ENCODE measurements at regions not wholly inside any gene's neighbourhood (a gene's known extent, or its start where the extent isn't known, plus 50 kb on each side); places are given as distances from the start of the nearest gene placed in this dataset.
"Not testable (repeated sequence)": the region's sequence is repeated elsewhere in the genome, so short reads cannot be mapped to it uniquely, and the experiment has no call there.

DNA sequence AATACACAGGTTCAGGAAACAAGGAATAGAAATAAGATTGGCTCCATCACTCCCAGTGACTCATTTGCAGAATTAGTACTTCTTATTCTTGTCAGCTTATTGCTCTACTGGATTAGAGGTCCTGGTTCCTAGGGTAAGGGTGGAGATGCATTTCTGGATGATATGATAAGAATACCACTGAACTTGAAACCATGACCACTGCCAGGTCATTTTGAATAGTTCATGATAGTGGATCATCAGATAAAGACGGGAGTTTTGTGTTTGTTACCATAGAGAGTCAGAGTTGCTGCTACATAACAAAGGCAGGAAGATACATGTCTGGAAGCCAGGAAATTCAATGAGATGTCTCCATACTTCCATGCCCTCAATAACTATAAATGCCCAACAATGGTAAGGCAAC is 109.2 kb upstream of the FAT1 start:
- FAIRE-seq, result no peak
- Histone ChIP-seq H3K27ac (ENCODE audit: low read depth in 2 of 2, low read length in 2 of 2) (no peak overlapping the region), H3K4me1 (ENCODE audit: control insufficient read depth in 2 of 3, insufficient read depth in 2 of 3, low read depth in 1 of 3, low read length in 3 of 3) (no peaks in the 10 kb centered on the region), H3K36me3 (ENCODE audit: control insufficient read depth in 2 of 3, insufficient read depth in 3 of 3, low read length in 3 of 3) (no peaks in the 10 kb centered on the region), H3K9ac (ENCODE audit: low read length in 3 of 3) (no peak overlapping the region), H3K4me3 (ENCODE audit: low read length in 3 of 3) (no peak overlapping the region), H3K27me3 (ENCODE audit: control insufficient read depth, insufficient read depth, low read length) (no peaks in the 10 kb centered on the region), H3K9me3 (ENCODE audit: control insufficient read depth in 2 of 3, insufficient read depth in 1 of 3, low read length in 3 of 3) (no peaks in the 10 kb centered on the region)
- intact Hi-C loops (cut with DNase I), result no loop called here
- DNase-seq, result no peak
- TF ChIP-seq, protein P1, sequence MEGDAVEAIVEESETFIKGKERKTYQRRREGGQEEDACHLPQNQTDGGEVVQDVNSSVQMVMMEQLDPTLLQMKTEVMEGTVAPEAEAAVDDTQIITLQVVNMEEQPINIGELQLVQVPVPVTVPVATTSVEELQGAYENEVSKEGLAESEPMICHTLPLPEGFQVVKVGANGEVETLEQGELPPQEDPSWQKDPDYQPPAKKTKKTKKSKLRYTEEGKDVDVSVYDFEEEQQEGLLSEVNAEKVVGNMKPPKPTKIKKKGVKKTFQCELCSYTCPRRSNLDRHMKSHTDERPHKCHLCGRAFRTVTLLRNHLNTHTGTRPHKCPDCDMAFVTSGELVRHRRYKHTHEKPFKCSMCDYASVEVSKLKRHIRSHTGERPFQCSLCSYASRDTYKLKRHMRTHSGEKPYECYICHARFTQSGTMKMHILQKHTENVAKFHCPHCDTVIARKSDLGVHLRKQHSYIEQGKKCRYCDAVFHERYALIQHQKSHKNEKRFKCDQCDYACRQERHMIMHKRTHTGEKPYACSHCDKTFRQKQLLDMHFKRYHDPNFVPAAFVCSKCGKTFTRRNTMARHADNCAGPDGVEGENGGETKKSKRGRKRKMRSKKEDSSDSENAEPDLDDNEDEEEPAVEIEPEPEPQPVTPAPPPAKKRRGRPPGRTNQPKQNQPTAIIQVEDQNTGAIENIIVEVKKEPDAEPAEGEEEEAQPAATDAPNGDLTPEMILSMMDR (IDR thresholded peaks at IDR 0.05; ENCODE audit: borderline replicate concordance, extremely low read depth, insufficient read depth), result no peak

DNA sequence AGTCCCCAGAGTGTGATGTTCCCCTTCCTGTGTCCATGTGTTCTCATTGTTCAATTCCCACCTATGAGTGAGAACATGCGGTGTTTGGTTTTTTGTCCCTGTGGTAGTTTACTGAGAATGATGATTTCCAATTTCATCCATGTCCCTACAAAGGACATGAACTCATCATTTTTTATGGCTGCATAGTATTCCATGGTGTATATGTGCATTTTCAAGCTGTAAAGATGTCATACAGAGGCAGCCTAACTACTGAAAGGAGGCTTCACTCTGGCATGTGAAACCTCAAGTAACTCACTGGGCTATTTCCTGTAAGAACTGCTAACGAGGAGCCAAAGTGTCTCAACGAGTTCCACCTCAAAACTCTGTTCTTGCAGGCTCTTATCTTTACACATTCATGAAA is 113.8 kb upstream of the FAT1 start:
- FAIRE-seq; H3K4me1 ChIP-seq (ENCODE audit: control insufficient read depth in 2 of 3, insufficient read depth in 2 of 3, low read depth in 1 of 3, low read length in 3 of 3); H3K9ac ChIP-seq (ENCODE audit: low read length in 3 of 3); intact Hi-C loops (cut with DNase I); H3K36me3 ChIP-seq (ENCODE audit: control insufficient read depth in 2 of 3, insufficient read depth in 3 of 3, low read length in 3 of 3); H3K4me3 ChIP-seq (ENCODE audit: low read length in 3 of 3); H3K9me3 ChIP-seq (ENCODE audit: control insufficient read depth in 2 of 3, insufficient read depth in 1 of 3, low read length in 3 of 3); DNase-seq; H3K27ac ChIP-seq (ENCODE audit: low read depth in 2 of 2, low read length in 2 of 2); H3K27me3 ChIP-seq (ENCODE audit: control insufficient read depth, insufficient read depth, low read length): not testable (repeated sequence)

DNA sequence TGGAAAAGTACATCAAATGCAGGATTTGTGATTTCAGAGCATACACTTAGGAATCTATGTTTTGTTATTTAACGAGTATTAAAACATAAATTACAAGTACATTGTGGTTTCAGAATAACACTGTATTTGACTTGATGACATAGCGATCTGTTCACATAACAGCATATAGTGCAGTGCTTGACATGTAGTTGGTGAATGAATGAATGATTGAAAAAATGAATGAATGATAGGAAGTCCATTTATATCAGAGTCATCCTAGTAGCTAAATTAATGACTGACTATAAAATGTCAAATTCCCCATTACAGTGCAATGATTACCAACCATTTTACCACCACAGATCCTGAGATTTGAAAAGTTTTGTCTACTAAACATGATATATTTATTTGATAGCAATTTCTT is 114.6 kb upstream of the FAT1 start:
- no peaks in the 10 kb centered on the region for H3K4me1 ChIP-seq (ENCODE audit: control insufficient read depth in 2 of 3, insufficient read depth in 2 of 3, low read depth in 1 of 3, low read length in 3 of 3)
- no peaks in the 10 kb centered on the region for H3K9me3 ChIP-seq (ENCODE audit: control insufficient read depth in 2 of 3, insufficient read depth in 1 of 3, low read length in 3 of 3)
- TF ChIP-seq, protein P1 (IDR thresholded peaks at IDR 0.05; ENCODE audit: borderline replicate concordance, extremely low read depth, insufficient read depth), result no peak
- H3K27ac ChIP-seq (ENCODE audit: low read depth in 2 of 2, low read length in 2 of 2), result no peak overlapping the region
- H3K9ac ChIP-seq (ENCODE audit: low read length in 3 of 3), result no peak overlapping the region
- DNase-seq, result no peak
- H3K27me3 ChIP-seq (ENCODE audit: control insufficient read depth, insufficient read depth, low read length), result no peaks in the 10 kb centered on the region
- H3K36me3 ChIP-seq (ENCODE audit: control insufficient read depth in 2 of 3, insufficient read depth in 3 of 3, low read length in 3 of 3), result no peaks in the 10 kb centered on the region
- no peak overlapping the region for H3K4me3 ChIP-seq (ENCODE audit: low read length in 3 of 3)
- intact Hi-C loops (cut with DNase I), result no loop called here
- FAIRE-seq, result no peak

DNA sequence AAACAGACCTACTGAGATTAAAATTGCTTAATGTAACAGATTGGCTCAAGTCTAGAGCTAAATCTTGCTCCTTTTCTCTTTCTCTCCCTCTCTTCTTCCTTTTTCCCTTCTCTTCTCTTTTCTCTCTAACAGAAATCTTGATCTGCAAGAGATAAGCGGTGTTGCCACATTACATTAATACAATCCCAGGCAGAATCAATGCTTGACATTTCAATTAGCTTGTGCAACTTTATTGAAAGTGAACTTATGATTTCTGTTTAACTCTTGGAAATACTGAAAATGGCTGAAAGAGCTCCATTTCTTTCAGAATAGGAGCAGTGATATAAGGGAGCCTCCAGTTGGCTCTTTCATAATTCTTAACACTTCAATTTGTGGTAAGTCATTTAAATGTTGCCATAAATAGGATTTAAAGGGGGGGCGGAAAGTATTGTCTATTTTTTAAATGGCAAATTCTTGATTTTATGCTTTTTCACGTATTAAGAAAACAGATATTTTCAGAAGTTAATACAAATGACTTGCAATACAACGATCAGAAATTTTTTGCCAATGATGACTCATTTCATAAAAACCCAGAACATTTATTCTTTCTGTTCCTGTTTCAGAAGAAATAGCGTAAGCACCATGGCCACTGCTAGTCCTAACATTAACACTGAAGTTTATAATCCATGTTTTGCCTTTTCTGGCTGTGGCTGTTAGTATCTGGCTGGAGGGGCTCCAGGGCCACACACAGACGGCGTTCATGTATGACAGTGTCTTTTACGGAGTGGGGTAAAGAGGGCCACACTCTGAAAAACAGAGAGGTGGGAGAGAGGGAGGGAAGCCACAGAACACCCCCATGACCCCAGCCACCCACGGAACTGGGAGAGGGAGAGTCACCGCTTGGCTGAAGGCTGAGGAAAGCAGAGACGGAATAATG is 115.7 kb upstream of the FAT1 start:
- H3K4me3 ChIP-seq (ENCODE audit: low read length in 3 of 3), result no peak overlapping the region

More for the DNA sequence above, 115.7 kb upstream of the FAT1 start:
- H3K4me1 ChIP-seq (ENCODE audit: control insufficient read depth in 2 of 3, insufficient read depth in 2 of 3, low read depth in 1 of 3, low read length in 3 of 3), result peaks cover 0 to 1% (median under 1%) of the 10 kb centered on the region in 3 donors
- no peaks in the 10 kb centered on the region for H3K9me3 ChIP-seq (ENCODE audit: control insufficient read depth in 2 of 3, insufficient read depth in 1 of 3, low read length in 3 of 3)
- TF ChIP-seq, protein P1 (IDR thresholded peaks at IDR 0.05; ENCODE audit: borderline replicate concordance, extremely low read depth, insufficient read depth), result no peak
- FAIRE-seq (no peak), DNase-seq (peak in 1 of 5 donors; percentile 59)
- H3K9ac ChIP-seq (ENCODE audit: low read length in 3 of 3), result no peak overlapping the region
- no peaks in the 10 kb centered on the region for H3K36me3 ChIP-seq (ENCODE audit: control insufficient read depth in 2 of 3, insufficient read depth in 3 of 3, low read length in 3 of 3)
- no peaks in the 10 kb centered on the region for H3K27me3 ChIP-seq (ENCODE audit: control insufficient read depth, insufficient read depth, low read length)
- intact Hi-C loops (cut with DNase I), result no loop called here
- H3K27ac ChIP-seq (ENCODE audit: low read depth in 2 of 2, low read length in 2 of 2), result no peak overlapping the region

Measured in kidney (tissue), 13 donors.